IPS DF 6.9 (cell line): ENCODE measurements at regions not wholly inside any gene's neighbourhood (a gene's known extent, or its start where the extent isn't known, plus 50 kb on each side); places are given as distances from the start of the nearest gene placed in this dataset.

Experiments
- DNase-seq: peaks from one replicate; pipeline ENCODE4 v3.0.0-alpha.2; 2013; ENCODE audit warnings: low read depth, low spot score
- H3K27ac ChIP-seq: one replicate; pipeline ENCODE4 v1.5.1; 2013; ENCODE audit warnings: low read length, control low read depth
- H3K27me3 ChIP-seq: 2 replicates; pipeline ENCODE4 v1.6.1; 2013; ENCODE audit warnings: mild to moderate bottlenecking, low read length; ENCODE audit not compliant: control insufficient read depth, insufficient read depth
- H3K36me3 ChIP-seq: 2 replicates; pipeline ENCODE4 v1.6.1; 2013; ENCODE audit warnings: low read length; ENCODE audit not compliant: control insufficient read depth, insufficient read depth
- H3K4me1 ChIP-seq: 2 replicates; pipeline ENCODE4 v1.6.1; 2013; ENCODE audit warnings: low read length; ENCODE audit not compliant: control insufficient read depth, insufficient read depth
- H3K4me3 ChIP-seq: 2 replicates; pipeline ENCODE4 v1.5.1; 2013; ENCODE audit warnings: mild to moderate bottlenecking, low read length
- H3K9me3 ChIP-seq: 2 replicates; pipeline ENCODE4 v1.6.1; 2013; ENCODE audit warnings: low read length, inconsistent platforms; ENCODE audit not compliant: control insufficient read depth, insufficient read depth
- WGBS: extraction: QIAGEN DNeasy Blood & Tissue Kit; methylation state at CpG from one replicate; pipeline ENCODE4 v1.1.7; 2013; ENCODE audit warnings: mixed read lengths, missing lambda C conversion rate; ENCODE audit not compliant: insufficient read length, insufficient coverage; 5-methylcytosine and 5-hydroxymethylcytosine counted together

GRCh38 chr3:150118219-150118618, 147.5 kb upstream of the PFN2 start:
- Histone ChIP-seq H3K4me1 (peaks cover 1% of the 10 kb centered on the region; the same call in 1 of the 2 replicates), H3K36me3 (no peaks in the 10 kb centered on the region), H3K9me3 (no peaks in the 10 kb centered on the region), H3K27me3 (no peaks in the 10 kb centered on the region), H3K4me3 (no peak overlapping the region), H3K27ac (no peak overlapping the region)
- WGBS = no CpG with 5 or more reads among the region's 1 CpG
- DNase-seq = no peak

- no CpG with 5 or more reads among the region's 1 CpG for WGBS
- Histone ChIP-seq H3K4me3 (no peak overlapping the region), H3K9me3 (no peaks in the 10 kb centered on the region), H3K27ac (no peak overlapping the region), H3K36me3 (no peaks in the 10 kb centered on the region), H3K27me3 (no peaks in the 10 kb centered on the region), H3K4me1 (peaks cover 1% of the 10 kb centered on the region; the same call in 1 of the 2 replicates)
- DNase-seq = no peak
Observed at GRCh38 chr3:150117076-150117475, 146.4 kb upstream of the PFN2 start.

- Histone ChIP-seq H3K9me3 (no peaks in the 10 kb centered on the region), H3K4me1 (peaks cover 1% of the 10 kb centered on the region; the same call in 1 of the 2 replicates), H3K4me3 (no peak overlapping the region), H3K27ac (no peak overlapping the region), H3K36me3 (no peaks in the 10 kb centered on the region), H3K27me3 (no peaks in the 10 kb centered on the region)
- WGBS = no CpG with 5 or more reads among the region's 4 CpGs
- no peak for DNase-seq
Observed at GRCh38 chr3:150116196-150116595, 145.5 kb upstream of the PFN2 start.

GRCh38 chr3:150114873-150115540, 144.3 kb upstream of the PFN2 start:
- no peaks in the 10 kb centered on the region for H3K36me3 ChIP-seq
- peaks cover 1% of the 10 kb centered on the region; the same call in 1 of the 2 replicates for H3K4me1 ChIP-seq
- no peaks in the 10 kb centered on the region for H3K27me3 ChIP-seq
- H3K4me3 ChIP-seq = no peak overlapping the region
- H3K9me3 ChIP-seq = no peaks in the 10 kb centered on the region
- WGBS = no CpG with 5 or more reads among the region's 3 CpGs
- H3K27ac ChIP-seq = no peak overlapping the region
- DNase-seq = no peak

- Histone ChIP-seq H3K27ac (no peak overlapping the region), H3K4me3 (no peak overlapping the region), H3K36me3 (no peaks in the 10 kb centered on the region), H3K27me3 (no peaks in the 10 kb centered on the region), H3K4me1 (no peaks in the 10 kb centered on the region; the same call in 1 of the 2 replicates), H3K9me3 (no peaks in the 10 kb centered on the region)
- no peak for DNase-seq
- whole genome bisulfite sequencing = no CpG with 5 or more reads among the region's 2 CpGs
Observed at GRCh38 chr3:150114273-150114672, 143.6 kb upstream of the PFN2 start.

GRCh38 chr3:150110097-150110496, 139.4 kb upstream of the PFN2 start:
- no peak for DNase-seq
- H3K27ac ChIP-seq = no peak overlapping the region
- no peaks in the 10 kb centered on the region for H3K36me3 ChIP-seq
- no peaks in the 10 kb centered on the region for H3K4me1 ChIP-seq
- H3K27me3 ChIP-seq = no peaks in the 10 kb centered on the region
- no peak overlapping the region for H3K4me3 ChIP-seq
- no peaks in the 10 kb centered on the region for H3K9me3 ChIP-seq
- no CpG with 5 or more reads among the region's 5 CpGs for WGBS

GRCh38 chr3:150107429-150108175, 136.9 kb upstream of the PFN2 start:
- Histone ChIP-seq H3K9me3 (no peaks in the 10 kb centered on the region), H3K36me3 (no peaks in the 10 kb centered on the region), H3K27ac (no peak overlapping the region), H3K4me3 (no peak overlapping the region), H3K27me3 (no peaks in the 10 kb centered on the region), H3K4me1 (no peaks in the 10 kb centered on the region)
- no peak for DNase-seq
- no CpG with 5 or more reads among the region's 5 CpGs for WGBS

GRCh38 chr3:150106740-150107428, 136.2 kb upstream of the PFN2 start:
- no CpG with 5 or more reads among the region's 2 CpGs for WGBS

GRCh38 chr3:150105886-150106612, 135.4 kb upstream of the PFN2 start:
- Histone ChIP-seq H3K36me3 (no peaks in the 10 kb centered on the region), H3K4me1 (no peaks in the 10 kb centered on the region), H3K27ac (no peak overlapping the region), H3K4me3 (no peak overlapping the region), H3K27me3 (no peaks in the 10 kb centered on the region), H3K9me3 (no peaks in the 10 kb centered on the region)
- no CpG with 5 or more reads among the region's 7 CpGs for WGBS
- no peak for DNase-seq

More at GRCh38 chr3:150106740-150107428, 136.2 kb upstream of the PFN2 start:
- Histone ChIP-seq H3K27ac (no peak overlapping the region), H3K9me3 (no peaks in the 10 kb centered on the region), H3K4me1 (no peaks in the 10 kb centered on the region), H3K27me3 (no peaks in the 10 kb centered on the region), H3K36me3 (no peaks in the 10 kb centered on the region), H3K4me3 (no peak overlapping the region)
- no peak for DNase-seq

GRCh38 chr3:150105025-150105424, 134.3 kb upstream of the PFN2 start:
- no peaks in the 10 kb centered on the region for H3K4me1 ChIP-seq
- no CpG with 5 or more reads among the region's 1 CpG for WGBS
- H3K36me3 ChIP-seq = no peaks in the 10 kb centered on the region
- H3K27ac ChIP-seq = no peak overlapping the region
- no peaks in the 10 kb centered on the region for H3K9me3 ChIP-seq
- no peak for DNase-seq
- no peak overlapping the region for H3K4me3 ChIP-seq
- H3K27me3 ChIP-seq = no peaks in the 10 kb centered on the region
